H1 (cell line): ENCODE measurements at regions not wholly inside any gene's neighbourhood (a gene's known extent, or its start where the extent isn't known, plus 50 kb on each side); places are given as distances from the start of the nearest gene placed in this dataset.

Experiments used
- CTCF ChIA-PET: fragments of 300-600 bp; sonication (Branson Sonifier 250); formaldehyde crosslinking; loops from one replicate; lab custom pipeline; 2021; ENCODE audit not compliant: partially characterized antibody; lab: Charles Lee
- POLR2A ChIA-PET: fragments of 300-600 bp; sonication (Branson Sonifier 250); formaldehyde crosslinking; loops from one replicate; lab custom pipeline; 2021; ENCODE audit warnings: inconsistent platforms; ENCODE audit not compliant: partially characterized antibody; lab: Charles Lee
- DNase-seq, 2 experiments: peaks; one replicate each; pipeline versions ENCODE4 v3.0.0 to v3.0.0-alpha.2; 2010 to 2022; ENCODE audit warnings: low spot score in 2 of 2, low read depth in 1 of 2, mixed read lengths in 1 of 2
- FAIRE-seq: peaks from 2 replicates; lab custom pipeline; 2011; peaks lifted over from hg19 to GRCh38; lab: Jason Lieb, UNC
- H2AFZ ChIP-seq: 2 replicates; pipeline ENCODE4 v1.8.1; 2012; ENCODE audit warnings: low read length, inconsistent platforms
- H2AK5ac ChIP-seq: 2 replicates; pipeline ENCODE4 v1.6.1; 2013; ENCODE audit warnings: low read depth, low read length
- H2BK120ac ChIP-seq: replicated peaks from 2 replicates; pipeline ENCODE3; 2013; ENCODE audit warnings: low read depth, low read length, inconsistent platforms
- H2BK12ac ChIP-seq: 2 replicates; pipeline ENCODE4 v1.6.1; 2013; ENCODE audit warnings: low read depth, low read length
- H2BK15ac ChIP-seq: 2 replicates; pipeline ENCODE4 v1.6.1; 2013; ENCODE audit warnings: low read length
- H2BK20ac ChIP-seq: 2 replicates; pipeline ENCODE4 v1.6.1; 2013; ENCODE audit warnings: low read length
- H2BK5ac ChIP-seq: 2 replicates; pipeline ENCODE4 v1.6.1; 2013; ENCODE audit warnings: low read depth, low read length
- H3K14ac ChIP-seq: 2 replicates; pipeline ENCODE4 v1.6.1; 2013; ENCODE audit warnings: inconsistent platforms; ENCODE audit not compliant: insufficient read length
- H3K18ac ChIP-seq: 2 replicates; pipeline ENCODE4 v1.6.1; 2013; ENCODE audit warnings: low read length; ENCODE audit errors: extremely low read depth
- H3K23ac ChIP-seq: 2 replicates; pipeline ENCODE4 v1.6.1; 2013; ENCODE audit warnings: inconsistent platforms; ENCODE audit not compliant: insufficient read length
- H3K23me2 ChIP-seq: 2 replicates; pipeline ENCODE4 v1.6.1; 2013; ENCODE audit warnings: low read depth, low read length
- H3K27ac ChIP-seq: 2 replicates; pipeline ENCODE4 v1.6.1; 2011; ENCODE audit warnings: low read depth, low read length, inconsistent platforms
- H3K27me3 ChIP-seq, 4 experiments: replicated peaks in 1 of 4; 1 replicate in 1 of 4; 2 replicates in 3 of 4; pipeline versions ENCODE4 v1.6.1 to v1.8.1; 2011 to 2013; ENCODE audit warnings: low read length in 3 of 4, mild to moderate bottlenecking in 3 of 4, inconsistent platforms in 2 of 4, mixed read lengths in 2 of 4, moderate library complexity in 1 of 4; ENCODE audit not compliant: control insufficient read depth in 3 of 4, insufficient read depth in 3 of 4; ENCODE audit errors: extremely low read depth in 1 of 4
- H3K36me3 ChIP-seq, 4 experiments: 2 replicates each; pipeline versions ENCODE4 v1.6.1 to v1.8.1; 2011 to 2013; ENCODE audit warnings: mild to moderate bottlenecking in 4 of 4, low read length in 3 of 4, moderate library complexity in 2 of 4, control low read depth in 1 of 4, inconsistent platforms in 1 of 4; ENCODE audit not compliant: insufficient read depth in 4 of 4, control insufficient read depth in 2 of 4
- H3K4ac ChIP-seq: replicated peaks from 2 replicates; pipeline ENCODE3; 2013; ENCODE audit warnings: low read length, low read depth, mixed read lengths, inconsistent platforms; ENCODE audit not compliant: insufficient read length
- H3K4me1 ChIP-seq, 4 experiments: replicated peaks in 1 of 4; 1 replicate in 1 of 4; 2 replicates in 3 of 4; pipeline versions ENCODE4 v1.6.1 to v1.8.1; 2011 to 2013; ENCODE audit warnings: low read length in 3 of 4, inconsistent platforms in 2 of 4, mixed read lengths in 1 of 4; ENCODE audit not compliant: insufficient read depth in 4 of 4, control insufficient read depth in 3 of 4
- H3K4me2 ChIP-seq, 2 experiments: 2 replicates each; pipeline versions ENCODE4 v1.6.1 to v1.8.1; 2011 to 2013; ENCODE audit warnings: low read depth in 2 of 2, low read length in 2 of 2, control low read depth in 1 of 2, inconsistent platforms in 1 of 2, mild to moderate bottlenecking in 1 of 2; ENCODE audit not compliant: insufficient read depth in 1 of 2
- H3K4me3 ChIP-seq, 4 experiments: fragments of 200-600, 300-600 bp in 1 of 4; sonication (generic), shearing (Covaris generic), sonication (Bioruptor Twin) in 1 of 4; 2 replicates each; pipeline versions ENCODE4 v1.5.1 to v1.8.1; 2011 to 2016; ENCODE audit warnings: low read length in 4 of 4, low read depth in 3 of 4, control low read depth in 2 of 4, inconsistent platforms in 2 of 4, mild to moderate bottlenecking in 2 of 4, mixed read lengths in 1 of 4, moderate library complexity in 1 of 4; ENCODE audit not compliant: insufficient read depth in 2 of 4; ENCODE audit errors: extremely low read depth in 1 of 4
- H3K56ac ChIP-seq: replicated peaks from 2 replicates; pipeline ENCODE3; 2013; ENCODE audit warnings: low read depth, mild to moderate bottlenecking, mixed read lengths, low read length, inconsistent platforms; ENCODE audit not compliant: insufficient read length
- H3K79me1 ChIP-seq: 2 replicates; pipeline ENCODE4 v1.6.1; 2013; ENCODE audit warnings: low read depth, low read length, control low read depth
- H3K79me2 ChIP-seq, 2 experiments: 2 replicates each; pipeline versions ENCODE4 v1.6.1 to v1.8.1; 2012 to 2013; ENCODE audit warnings: low read length in 2 of 2, mild to moderate bottlenecking in 2 of 2, inconsistent platforms in 1 of 2; ENCODE audit not compliant: insufficient read depth in 2 of 2, control insufficient read depth in 1 of 2
- H3K9ac ChIP-seq, 4 experiments: replicated peaks in 1 of 4; 1 replicate in 1 of 4; 2 replicates in 3 of 4; pipeline versions ENCODE4 v1.6.1 to v1.8.1; 2011 to 2013; ENCODE audit warnings: low read depth in 3 of 4, low read length in 3 of 4, control low read depth in 2 of 4, mild to moderate bottlenecking in 2 of 4, moderate library complexity in 2 of 4, inconsistent platforms in 1 of 4; ENCODE audit errors: extremely low read depth in 1 of 4
- H3K9me3 ChIP-seq, 2 experiments: 2 replicates each; pipeline versions ENCODE4 v1.6.1 to v1.8.1; 2012 to 2013; ENCODE audit warnings: mild to moderate bottlenecking in 2 of 2, moderate library complexity in 2 of 2, control low read depth in 1 of 2, inconsistent platforms in 1 of 2, low read depth in 1 of 2, low read length in 1 of 2, mixed read lengths in 1 of 2; ENCODE audit not compliant: insufficient read depth in 2 of 2
- H4K20me1 ChIP-seq, 2 experiments: replicated peaks in 1 of 2; 2 replicates each; pipeline versions ENCODE3 to v1.8.1; 2011 to 2013; ENCODE audit warnings: inconsistent platforms in 2 of 2, low read length in 2 of 2, mild to moderate bottlenecking in 1 of 2; ENCODE audit not compliant: insufficient read depth in 2 of 2, control insufficient read depth in 1 of 2
- H4K5ac ChIP-seq: 2 replicates; pipeline ENCODE4 v1.6.1; 2013; ENCODE audit warnings: low read length, low read depth, mixed read lengths, inconsistent platforms; ENCODE audit not compliant: insufficient read length
- H4K8ac ChIP-seq: 2 replicates; pipeline ENCODE4 v1.8.0; 2013; ENCODE audit warnings: mild to moderate bottlenecking, moderate library complexity, low read length, inconsistent platforms; ENCODE audit not compliant: insufficient read depth; ENCODE audit errors: extremely low read depth
- H4K91ac ChIP-seq: replicated peaks from 2 replicates; pipeline ENCODE3; 2013; ENCODE audit warnings: low read length, mixed read lengths, inconsistent platforms; ENCODE audit not compliant: insufficient read length
- BCL11A ChIP-seq, 2 experiments: IDR thresholded peaks; one replicate each; pipeline ENCODE4 v1.6.1; 2011; ENCODE audit warnings: low read depth in 2 of 2, low read length in 2 of 2, mild to moderate bottlenecking in 2 of 2
- CEBPB ChIP-seq: IDR thresholded peaks from 2 replicates; pipeline ENCODE4 v1.6.1; 2012; ENCODE audit warnings: low read depth, low read length
- FOSL1 ChIP-seq: IDR thresholded peaks from 2 replicates; pipeline ENCODE4 v1.6.1; 2011; ENCODE audit warnings: mild to moderate bottlenecking, low read depth, low read length, moderate library complexity; ENCODE audit not compliant: insufficient read depth
- HDAC6 ChIP-seq: IDR thresholded peaks from one replicate; pipeline ENCODE4 v1.7.1; 2012; ENCODE audit warnings: low read depth, mild to moderate bottlenecking, inconsistent platforms, low read length, moderate library complexity
- KDM5A ChIP-seq: fragments of 200-600 bp; IDR thresholded peaks from 2 replicates; pipeline ENCODE4 v1.7.1; 2012; ENCODE audit warnings: mild to moderate bottlenecking, low read length, inconsistent platforms, mixed read lengths
- POU5F1 ChIP-seq: IDR thresholded peaks from 2 replicates; pipeline ENCODE4 v1.6.1; 2011; ENCODE audit warnings: low read depth, mild to moderate bottlenecking, low read length, moderate library complexity
- RNF2 ChIP-seq: fragments of 200-900, 300-1000 bp; sonication (generic); IDR thresholded peaks from 2 replicates; pipeline ENCODE4 v1.7.1; 2016; ENCODE audit warnings: borderline replicate concordance, low read depth, mild to moderate bottlenecking, antibody characterized with exemption, low read length; ENCODE audit not compliant: poor library complexity, severe bottlenecking; ENCODE audit errors: missing control alignments
- SP1 ChIP-seq: IDR thresholded peaks from 2 replicates; pipeline ENCODE4 v1.6.1; 2011; ENCODE audit warnings: low read depth, low read length
- TAF1 ChIP-seq: IDR thresholded peaks from 2 replicates; pipeline ENCODE4 v1.6.1; 2011; ENCODE audit warnings: mild to moderate bottlenecking, low read depth, low read length
- YY1 ChIP-seq: IDR thresholded peaks from 2 replicates; pipeline ENCODE4 v1.6.1; 2011; ENCODE audit warnings: low read depth, mild to moderate bottlenecking, low read length
- WGBS, 2 experiments: shearing (Covaris generic) in 1 of 2; methylation state at CpG; one replicate each; pipeline versions ENCODE4 v1.1.6 to v1.1.7; 2013 to 2015; ENCODE audit warnings: low lambda C conversion rate in 2 of 2, mixed read lengths in 2 of 2, inconsistent platforms in 1 of 2, low coverage in 1 of 2, missing lambda C conversion rate in 1 of 2; ENCODE audit not compliant: insufficient replicate concordance in 2 of 2, insufficient coverage in 1 of 2, insufficient read length in 1 of 2; ENCODE audit errors: extremely low coverage in 1 of 2, missing lambda C conversion rate in 1 of 2; 5-methylcytosine and 5-hydroxymethylcytosine counted together
- TF ChIP-seq, protein P1 (sequence below): IDR thresholded peaks from 2 replicates; pipeline ENCODE4 v1.6.1; 2012; ENCODE audit warnings: inconsistent platforms

DNA sequence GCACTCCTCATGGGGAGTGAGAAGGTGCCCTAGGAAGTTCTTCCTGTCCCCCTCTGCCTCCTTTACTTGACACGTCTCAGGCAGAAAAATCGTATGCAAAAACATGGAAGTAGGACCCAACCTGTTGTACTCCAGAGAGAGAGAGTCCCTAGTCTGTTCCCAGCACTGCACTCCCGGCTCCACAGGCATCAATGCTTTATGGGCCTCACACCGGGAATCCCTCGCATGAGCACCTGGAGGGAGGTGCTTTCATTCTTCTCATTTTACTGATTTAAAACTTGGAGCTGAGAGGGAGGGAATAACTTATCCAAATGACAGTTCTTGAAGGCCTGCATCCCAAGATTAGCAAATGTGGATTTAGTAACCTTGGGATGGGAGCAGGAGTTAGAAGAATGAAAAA lies 1101.4 kb downstream of the BCL11B start:
- Histone ChIP-seq H4K20me1 (no peaks in the 10 kb centered on the region), H3K27ac (no peak overlapping the region), H3K9me3 (no peaks in the 10 kb centered on the region), H4K91ac (no peak overlapping the region), H3K4me3 (no peak overlapping the region), H3K4me2 (no peak overlapping the region), H3K23me2 (no peaks in the 10 kb centered on the region), H3K18ac (no peak overlapping the region), H3K14ac (no peak overlapping the region), H3K27me3 (no peaks in the 10 kb centered on the region), H3K36me3 (no peaks in the 10 kb centered on the region), H2BK120ac (no peak overlapping the region), H3K4ac (no peak overlapping the region), H3K56ac (no peak overlapping the region), H3K79me1 (no peaks in the 10 kb centered on the region), H3K79me2 (no peaks in the 10 kb centered on the region), H2BK5ac (no peak overlapping the region), H2BK20ac (no peak overlapping the region), H3K9ac (no peak overlapping the region), H2BK15ac (no peak overlapping the region), H2BK12ac (no peak overlapping the region)
- ChIA-PET POLR2A (no interaction called here), CTCF (no interaction called here)
- TF ChIP-seq FOSL1 (no peak), TAF1 (no peak), BCL11A (IDR thresholded peaks at IDR 0.05; ENCODE audit: low read depth in 2 of 2, low read length in 2 of 2) (no peak), KDM5A (no peak), HDAC6 (no peak), CEBPB (no peak), RNF2 (no peak), YY1 (no peak), POU5F1 (no peak), SP1 (no peak)
- TF ChIP-seq, protein P1, sequence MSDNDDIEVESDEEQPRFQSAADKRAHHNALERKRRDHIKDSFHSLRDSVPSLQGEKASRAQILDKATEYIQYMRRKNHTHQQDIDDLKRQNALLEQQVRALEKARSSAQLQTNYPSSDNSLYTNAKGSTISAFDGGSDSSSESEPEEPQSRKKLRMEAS = no peak
- TF ChIP-seq, all 59 proteins: peak for 0
- FAIRE-seq (no peak), DNase-seq (no peak)
- Histone ChIP-seq H3K4me1 (peaks cover 0 to 7% (median 2%) of the 10 kb centered on the region in 4 experiments; a peak in 4 of 7 replicates), H2AFZ (no peak overlapping the region), H3K23ac (no peak overlapping the region), H4K8ac (no peak overlapping the region), H2AK5ac (no peak overlapping the region), H4K5ac (no peak overlapping the region)
- 55% methylated on average over 5 of the region's 5 CpGs; no CpG with 5 or more reads in 1 of the 2 experiments for WGBS, 2 experiments
